Keratinocyte (primary cell): ENCODE measurements at regions not wholly inside any gene's neighbourhood (a gene's known extent, or its start where the extent isn't known, plus 50 kb on each side); places are given as distances from the start of the nearest gene placed in this dataset.

Experiments
- DNase-seq: peaks from one replicate; pipeline ENCODE4 v3.0.0-alpha.2; 2011; ENCODE audit warnings: low read depth, missing footprints, low spot score
- FAIRE-seq: peaks from 2 replicates; lab custom pipeline; 2011; peaks lifted over from hg19 to GRCh38; lab: Jason Lieb, UNC
- H2AFZ ChIP-seq: 2 replicates; pipeline ENCODE4 v1.6.0; 2012; ENCODE audit warnings: low read length, control low read depth, inconsistent platforms; ENCODE audit not compliant: control insufficient read depth
- H3K27ac ChIP-seq: 2 replicates; pipeline ENCODE4 v1.5.1; 2011; ENCODE audit warnings: low read length; ENCODE audit not compliant: control insufficient read depth, insufficient read depth
- H3K27me3 ChIP-seq: 3 replicates; pipeline ENCODE4 v1.6.0; 2011; ENCODE audit warnings: low read length; ENCODE audit not compliant: control insufficient read depth, insufficient read depth; ENCODE audit errors: extremely low read depth
- H3K36me3 ChIP-seq, 2 experiments: 2 replicates in 1 of 2; 3 replicates in 1 of 2; pipeline ENCODE4 v1.5.1; 2011; ENCODE audit warnings: low read length in 2 of 2, mild to moderate bottlenecking in 1 of 2; ENCODE audit not compliant: control insufficient read depth in 2 of 2, insufficient read depth in 2 of 2; ENCODE audit errors: extremely low read depth in 1 of 2
- H3K4me1 ChIP-seq: 3 replicates; pipeline ENCODE4 v1.5.1; 2011; ENCODE audit warnings: low read length; ENCODE audit not compliant: control insufficient read depth, insufficient read depth; ENCODE audit errors: extremely low read depth
- H3K4me2 ChIP-seq: 3 replicates; pipeline ENCODE4 v1.6.0; 2011; ENCODE audit warnings: low read depth, low read length; ENCODE audit not compliant: control insufficient read depth, insufficient read depth; ENCODE audit errors: extremely low read depth
- H3K4me3 ChIP-seq, 3 experiments: fragments of 200-600 bp in 1 of 3; sonication (generic) in 1 of 3; 2 replicates in 2 of 3; 3 replicates in 1 of 3; pipeline ENCODE4 v1.5.1; 2011 to 2016; ENCODE audit warnings: low read length in 3 of 3, mild to moderate bottlenecking in 3 of 3, control low read depth in 2 of 3, inconsistent platforms in 1 of 3, low read depth in 1 of 3, mixed read lengths in 1 of 3, mixed run types in 1 of 3, moderate library complexity in 1 of 3; ENCODE audit not compliant: control insufficient read depth in 2 of 3, insufficient read depth in 2 of 3; ENCODE audit errors: extremely low read depth in 1 of 3
- H3K79me2 ChIP-seq: 2 replicates; pipeline ENCODE4 v1.6.0; 2012; ENCODE audit warnings: low read length; ENCODE audit not compliant: control insufficient read depth, insufficient read depth
- H3K9ac ChIP-seq: 3 replicates; pipeline ENCODE4 v1.6.0; 2011; ENCODE audit warnings: low read length; ENCODE audit not compliant: control insufficient read depth, insufficient read depth; ENCODE audit errors: extremely low read depth
- H3K9me1 ChIP-seq: 3 replicates; pipeline ENCODE4 v1.6.0; 2011; ENCODE audit warnings: low read length; ENCODE audit not compliant: control insufficient read depth, insufficient read depth; ENCODE audit errors: extremely low read depth
- H3K9me3 ChIP-seq: 2 replicates; pipeline ENCODE4 v1.5.1; 2012; ENCODE audit warnings: low read depth, low read length; ENCODE audit not compliant: control insufficient read depth
- H4K20me1 ChIP-seq: 3 replicates; pipeline ENCODE4 v1.6.0; 2011; ENCODE audit warnings: low read length; ENCODE audit not compliant: control insufficient read depth, insufficient read depth; ENCODE audit errors: extremely low read depth
- CTCF ChIP-seq, 3 experiments: IDR thresholded peaks in 1 of 3; conservative IDR thresholded peaks in 1 of 3; optimal IDR thresholded peaks in 1 of 3; 2 replicates in 2 of 3; 3 replicates in 1 of 3; pipeline versions ENCODE3 to v1.5.1; 2011; ENCODE audit warnings: low read length in 3 of 3, mild to moderate bottlenecking in 3 of 3, moderate library complexity in 2 of 3, control low read depth in 1 of 3, inconsistent platforms in 1 of 3; ENCODE audit not compliant: insufficient read depth in 2 of 3; ENCODE audit errors: extremely low read depth in 1 of 3
- EZH2 ChIP-seq: IDR thresholded peaks from one replicate; pipeline ENCODE4 v1.6.1; 2012; ENCODE audit warnings: inconsistent platforms, mild to moderate bottlenecking, low read length, moderate library complexity
- dilution Hi-C: fragments of 300-500 bp; cut with MboI; formaldehyde crosslinking; loops from one replicate; pipeline ENCODE4 v1.7.0; 2020; ENCODE audit warnings: low sequenced_read_pairs; ENCODE audit not compliant: extremely low pct_ligation_motif_present

- peaks cover 13% of the 10 kb centered on the region for H3K27me3 ChIP-seq
- dilution Hi-C loops: no loop called here
These were observed 65.0 kb upstream of the ADGRA1 start for GRCh38 chr10:133022776-133023100.

DNA sequence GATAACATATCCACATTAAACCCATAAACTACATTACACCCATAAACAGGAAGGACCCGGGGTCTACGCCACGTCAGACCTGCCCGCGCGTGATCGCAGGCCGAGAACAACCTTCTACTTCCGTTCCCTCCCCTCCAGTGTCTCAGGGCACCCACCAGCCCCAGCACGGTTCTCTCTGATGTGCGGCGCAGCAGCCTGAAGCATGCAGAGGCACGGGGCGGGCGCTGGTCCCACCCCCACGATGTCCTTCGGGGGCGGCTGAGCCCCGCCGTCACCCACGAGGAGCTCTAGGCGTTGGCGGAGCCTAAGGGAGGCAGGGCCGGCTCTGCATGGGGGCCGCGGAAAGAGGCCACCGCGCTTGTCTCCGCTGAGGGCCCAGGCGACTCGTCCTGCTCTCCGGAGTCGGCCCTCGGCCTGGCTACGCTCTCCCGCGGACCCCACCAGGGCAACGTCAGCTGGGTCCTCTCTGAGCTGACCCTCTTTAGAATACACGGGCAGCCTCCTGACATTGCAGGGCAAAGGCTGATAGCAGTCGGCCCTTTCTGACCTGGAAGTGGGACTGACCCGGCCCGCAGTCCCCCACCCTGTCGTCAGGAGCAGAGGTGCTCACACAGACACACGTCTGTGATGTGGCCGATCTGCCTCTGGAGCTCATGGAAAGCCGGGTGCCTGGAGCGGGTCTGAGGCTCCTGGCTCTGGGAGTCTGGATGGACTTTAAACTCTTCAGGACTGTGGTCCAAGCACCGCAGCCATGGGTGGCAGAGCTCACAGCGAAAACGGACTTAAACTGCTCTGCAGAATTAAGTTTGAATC lies 65.6 kb upstream of the ADGRA1 start:
- TF ChIP-seq EZH2 (no peak), CTCF (optimal IDR thresholded peaks at IDR 0.05 in 1 of 3, IDR thresholded peaks at IDR 0.05 in 1 of 3, conservative IDR thresholded peaks at IDR 0.05 in 1 of 3; ENCODE audit: extremely low read depth in 1 of 3, insufficient read depth in 2 of 3, low read length in 3 of 3) (no peak)
- no peak overlapping the region for H3K4me3 ChIP-seq
- H3K9me1 ChIP-seq: no peaks in the 10 kb centered on the region
- no peak overlapping the region for H2AFZ ChIP-seq
- H3K4me1 ChIP-seq: no peaks in the 10 kb centered on the region
- no peak overlapping the region for H3K27ac ChIP-seq
- FAIRE-seq (no peak), DNase-seq (no peak)
- peaks cover 9% of the 10 kb centered on the region for H3K27me3 ChIP-seq
- dilution Hi-C loops: no loop called here
- H3K9ac ChIP-seq: no peak overlapping the region
- no peaks in the 10 kb centered on the region for H3K36me3 ChIP-seq
- H3K4me2 ChIP-seq: no peak overlapping the region
- no peaks in the 10 kb centered on the region for H3K9me3 ChIP-seq
- no peaks in the 10 kb centered on the region for H4K20me1 ChIP-seq
- H3K79me2 ChIP-seq: no peaks in the 10 kb centered on the region

More at GRCh38 chr10:133022776-133023100, 65.0 kb upstream of the ADGRA1 start:
- FAIRE-seq: no peak
- Histone ChIP-seq H3K27ac (no peak overlapping the region), H2AFZ (no peak overlapping the region), H3K36me3 (no peaks in the 10 kb centered on the region), H4K20me1 (no peaks in the 10 kb centered on the region), H3K4me3 (no peak overlapping the region), H3K9me3 (no peaks in the 10 kb centered on the region), H3K4me2 (no peak overlapping the region), H3K4me1 (no peaks in the 10 kb centered on the region), H3K9me1 (no peaks in the 10 kb centered on the region), H3K9ac (no peak overlapping the region), H3K79me2 (no peaks in the 10 kb centered on the region)
- TF ChIP-seq CTCF (optimal IDR thresholded peaks at IDR 0.05 in 1 of 3, IDR thresholded peaks at IDR 0.05 in 1 of 3, conservative IDR thresholded peaks at IDR 0.05 in 1 of 3; ENCODE audit: extremely low read depth in 1 of 3, insufficient read depth in 2 of 3, low read length in 3 of 3) (no peak), EZH2 (no peak)
- no peak for DNase-seq
